Muscle of leg (tissue), 3 donors: ENCODE measurements at regions not wholly inside any gene's neighbourhood (a gene's known extent, or its start where the extent isn't known, plus 50 kb on each side); places are given as distances from the start of the nearest gene placed in this dataset.

ENCODE experiments used
- DNase-seq: peaks from one replicate; pipeline ENCODE4 v3.0.0; 2013
- H3K27ac ChIP-seq: one replicate; pipeline ENCODE4 v1.5.1; 2013; ENCODE audit warnings: mild to moderate bottlenecking, low read length, control low read depth
- H3K27me3 ChIP-seq: one replicate; pipeline ENCODE4 v1.6.1; 2013; ENCODE audit warnings: low read length; ENCODE audit not compliant: control insufficient read depth, insufficient read depth
- H3K36me3 ChIP-seq: one replicate; pipeline ENCODE4 v1.6.1; 2013; ENCODE audit warnings: low read length; ENCODE audit not compliant: control insufficient read depth, insufficient read depth
- H3K4me1 ChIP-seq: one replicate; pipeline ENCODE4 v1.6.1; 2013; ENCODE audit warnings: low read length; ENCODE audit not compliant: control insufficient read depth, insufficient read depth
- H3K4me3 ChIP-seq: one replicate; pipeline ENCODE4 v1.5.1; 2013; ENCODE audit warnings: low read length, control low read depth
- H3K9me3 ChIP-seq: replicated peaks from 2 replicates; pipeline ENCODE4 v1.6.1; 2013; ENCODE audit warnings: low read depth, low read length; ENCODE audit not compliant: control insufficient read depth
- WGBS: methylation state at CpG from one replicate; pipeline ENCODE4 v1.1.5; 2013; ENCODE audit warnings: missing lambda C conversion rate; ENCODE audit not compliant: insufficient coverage; 5-methylcytosine and 5-hydroxymethylcytosine counted together

DNA sequence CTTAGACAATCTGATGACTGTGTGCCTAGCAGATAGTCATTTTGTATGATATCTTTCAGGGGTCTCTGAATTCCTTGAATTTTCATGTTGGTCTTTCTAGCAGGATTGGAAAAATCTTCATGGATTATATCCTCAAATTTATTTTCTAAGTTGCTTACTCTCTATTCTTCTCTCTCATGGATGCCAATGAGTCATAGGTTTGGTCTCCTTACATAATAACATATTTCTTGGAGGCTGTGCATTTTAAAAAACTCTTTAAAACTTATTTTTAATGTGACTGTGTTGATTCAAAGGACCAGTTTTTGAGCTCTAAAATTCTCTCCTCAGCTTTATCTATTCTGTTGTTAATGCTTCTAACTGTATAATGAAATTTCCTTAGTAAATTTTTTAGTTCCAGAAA is 198.7 kb downstream of the AASDHPPT start:
- H3K9me3 ChIP-seq = no peaks in the 10 kb centered on the region
- H3K36me3 ChIP-seq = no peaks in the 10 kb centered on the region

DNA sequence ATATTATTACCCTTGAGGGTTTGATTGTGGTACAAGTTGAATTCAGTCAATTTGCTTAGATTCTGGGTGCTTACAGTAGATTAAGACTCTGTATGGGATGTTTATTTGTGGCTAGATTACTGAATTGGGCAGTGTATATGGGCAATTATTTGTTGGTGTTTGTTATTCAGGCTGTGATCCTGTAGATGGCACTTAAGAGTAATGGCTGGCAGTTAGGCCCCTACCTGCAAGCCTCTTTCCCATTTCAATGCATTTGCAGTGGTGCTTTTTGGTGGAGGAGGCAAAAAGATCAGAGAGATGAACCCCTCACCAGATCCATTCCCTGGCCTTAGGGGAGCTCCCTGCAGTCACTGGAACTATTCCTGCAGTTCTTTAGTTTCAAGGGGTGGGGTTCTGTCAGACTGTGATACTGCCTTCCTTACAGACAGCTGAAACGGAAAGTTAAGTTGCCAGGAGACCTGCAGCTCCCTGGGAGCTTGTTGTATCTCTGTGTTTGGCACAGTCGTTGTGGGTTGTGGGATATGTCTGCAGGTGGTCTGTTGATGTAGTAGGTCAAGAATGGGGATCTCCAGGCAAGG is 199.5 kb downstream of the AASDHPPT start:
- no peaks in the 10 kb centered on the region for H3K36me3 ChIP-seq
- H3K9me3 ChIP-seq = no peaks in the 10 kb centered on the region
- H3K27me3 ChIP-seq = no peaks in the 10 kb centered on the region
- no peak for DNase-seq
- WGBS = 23% methylated on average over 2 of the region's 2 CpGs
- no peak overlapping the region for H3K4me3 ChIP-seq
- H3K4me1 ChIP-seq = no peaks in the 10 kb centered on the region
- H3K27ac ChIP-seq = no peak overlapping the region

More for the DNA sequence above, 198.7 kb downstream of the AASDHPPT start:
- H3K4me3 ChIP-seq = no peak overlapping the region
- H3K4me1 ChIP-seq = no peaks in the 10 kb centered on the region
- no peaks in the 10 kb centered on the region for H3K27me3 ChIP-seq
- DNase-seq = no peak
- H3K27ac ChIP-seq = no peak overlapping the region

DNA sequence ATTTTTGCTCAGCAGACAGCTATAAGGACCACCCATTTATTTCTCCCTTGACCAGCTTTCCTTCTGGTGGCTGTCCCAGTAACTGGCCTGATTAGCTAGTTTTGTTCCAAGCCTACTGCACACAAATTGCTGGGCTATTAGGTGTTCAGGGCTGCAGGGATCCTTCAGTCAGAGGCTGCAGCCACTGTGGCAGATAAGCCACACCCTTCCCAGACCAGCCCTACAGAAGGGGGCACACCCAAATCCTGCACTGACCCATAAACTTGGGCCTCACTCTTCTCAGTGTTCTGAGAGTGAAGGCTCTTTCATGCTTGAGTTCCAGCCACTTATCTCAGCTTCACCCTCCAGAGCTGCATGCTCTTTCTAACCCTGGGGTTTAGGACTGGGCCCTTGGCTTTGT is 200.0 kb downstream of the AASDHPPT start:
- Histone ChIP-seq H3K27me3 (no peaks in the 10 kb centered on the region), H3K27ac (no peak overlapping the region), H3K4me3 (no peak overlapping the region), H3K36me3 (no peaks in the 10 kb centered on the region), H3K4me1 (no peaks in the 10 kb centered on the region), H3K9me3 (no peaks in the 10 kb centered on the region)
- DNase-seq = no peak

DNA sequence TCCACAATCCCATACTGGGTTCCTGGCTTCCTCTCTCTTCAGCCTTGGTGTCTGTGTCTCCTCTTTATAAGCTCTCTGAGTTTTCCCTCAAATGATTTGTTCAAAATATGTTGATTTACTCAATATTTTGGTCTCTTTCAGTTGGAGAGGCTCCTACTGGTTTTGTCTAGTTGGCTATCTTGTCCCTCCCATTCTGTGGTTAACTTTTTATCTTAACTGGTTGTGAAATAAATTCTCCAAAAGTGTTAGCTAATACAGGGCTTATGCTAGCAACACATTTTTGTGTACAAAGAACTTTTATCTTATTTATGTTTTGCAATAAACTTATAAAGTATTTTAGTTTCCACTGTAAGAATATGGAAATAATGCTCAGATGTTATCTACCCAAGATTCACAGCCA is 200.9 kb downstream of the AASDHPPT start:
- Histone ChIP-seq H3K4me1 (no peaks in the 10 kb centered on the region), H3K36me3 (no peaks in the 10 kb centered on the region), H3K4me3 (no peak overlapping the region), H3K9me3 (no peaks in the 10 kb centered on the region), H3K27ac (no peak overlapping the region), H3K27me3 (no peaks in the 10 kb centered on the region)
- no peak for DNase-seq

DNA sequence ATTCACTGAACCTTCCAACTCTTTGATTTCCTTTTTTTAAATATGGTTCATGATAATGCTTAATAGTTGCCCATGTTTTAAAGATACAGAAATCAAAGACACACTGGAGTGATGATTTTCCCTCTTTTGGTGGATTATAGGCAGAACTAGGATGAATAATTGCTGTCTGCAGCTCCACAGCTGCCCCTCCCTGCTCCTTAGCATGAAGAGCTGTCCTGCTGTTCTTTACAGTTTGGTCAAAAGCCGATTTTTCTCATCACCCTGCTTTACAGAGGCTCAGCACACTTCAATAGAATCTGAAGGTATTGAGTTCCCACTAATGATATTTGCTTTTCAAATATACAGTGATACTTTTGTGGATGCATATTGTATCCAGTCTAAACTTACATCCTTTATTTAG is 202.6 kb downstream of the AASDHPPT start:
- DNase-seq = no peak
- Histone ChIP-seq H3K9me3 (no peaks in the 10 kb centered on the region), H3K36me3 (no peaks in the 10 kb centered on the region), H3K4me3 (no peak overlapping the region), H3K27ac (no peak overlapping the region), H3K4me1 (no peaks in the 10 kb centered on the region), H3K27me3 (no peaks in the 10 kb centered on the region)
- no CpG with 5 or more reads among the region's 1 CpG for WGBS

DNA sequence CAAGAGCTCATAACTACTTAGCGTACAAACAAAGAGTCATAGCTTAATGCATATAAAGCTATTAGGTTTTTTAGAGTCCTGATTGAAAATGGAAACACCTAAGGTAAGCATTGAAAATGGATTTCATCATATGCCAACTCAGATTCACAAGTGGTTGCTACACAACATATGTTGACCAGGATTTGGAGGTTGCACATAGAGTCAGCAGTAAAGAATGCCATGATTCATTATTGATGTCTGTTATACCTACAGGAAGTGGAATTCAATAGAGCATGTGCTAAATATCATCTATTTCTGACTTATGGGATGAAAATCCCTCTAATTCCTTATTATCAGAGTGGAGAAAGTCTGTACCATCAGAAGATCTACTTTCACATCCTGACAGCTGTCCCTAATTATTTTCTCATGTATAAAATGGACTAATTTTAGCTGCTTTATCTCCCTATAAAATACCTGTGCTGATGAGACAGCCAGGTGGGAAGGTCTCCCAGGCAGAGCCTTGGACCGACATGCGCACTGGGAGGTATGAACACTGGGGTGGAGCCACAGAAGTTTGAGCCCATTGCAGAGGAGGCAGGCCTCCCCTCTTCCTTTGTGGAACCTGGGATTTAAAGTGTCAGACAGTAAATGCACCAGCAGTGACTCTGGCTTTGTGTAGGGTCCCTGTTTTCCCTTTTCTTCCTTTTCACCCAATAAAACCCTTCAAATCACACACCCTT is 204.2 kb downstream of the AASDHPPT start:
- 92% methylated on average over 2 of the region's 3 CpGs for WGBS
- H3K27ac ChIP-seq = no peak overlapping the region
- H3K36me3 ChIP-seq = no peaks in the 10 kb centered on the region
- DNase-seq = no peak
- no peak overlapping the region for H3K4me3 ChIP-seq
- H3K4me1 ChIP-seq = no peaks in the 10 kb centered on the region
- no peaks in the 10 kb centered on the region for H3K27me3 ChIP-seq
- H3K9me3 ChIP-seq = no peaks in the 10 kb centered on the region

DNA sequence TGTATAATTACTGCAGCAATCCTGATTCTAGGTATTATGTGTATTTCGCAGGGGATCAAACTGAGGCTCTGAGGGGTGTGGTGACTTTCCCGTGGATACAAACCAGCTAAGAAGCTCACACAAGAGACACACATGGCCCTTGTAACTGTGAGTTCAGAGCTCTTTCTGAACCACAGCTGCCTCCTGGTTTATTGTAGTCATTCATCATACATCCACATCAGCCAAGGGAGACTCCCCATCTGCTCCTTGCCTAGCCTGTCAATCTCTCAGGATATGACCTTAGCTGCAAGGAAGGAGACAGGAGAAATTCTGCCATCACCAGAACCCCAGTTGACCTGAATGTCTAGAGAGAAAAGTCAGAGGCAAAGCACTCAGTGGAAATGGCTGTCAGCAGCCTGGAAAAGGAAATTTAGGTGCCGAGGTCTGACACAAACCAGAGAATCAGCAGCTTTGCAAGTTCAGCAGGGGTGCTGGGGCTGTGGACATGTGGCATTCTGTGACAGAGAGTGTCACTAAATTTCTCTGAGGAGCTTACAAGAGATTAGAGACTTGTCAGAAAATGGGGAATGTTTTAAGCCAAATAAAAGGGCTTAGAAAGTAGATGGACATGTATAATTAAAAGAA is 209.5 kb downstream of the AASDHPPT start:
- DNase-seq = no peak
- no peaks in the 10 kb centered on the region for H3K9me3 ChIP-seq
- WGBS = 38% methylated on average over 1 of the region's 3 CpGs

DNA sequence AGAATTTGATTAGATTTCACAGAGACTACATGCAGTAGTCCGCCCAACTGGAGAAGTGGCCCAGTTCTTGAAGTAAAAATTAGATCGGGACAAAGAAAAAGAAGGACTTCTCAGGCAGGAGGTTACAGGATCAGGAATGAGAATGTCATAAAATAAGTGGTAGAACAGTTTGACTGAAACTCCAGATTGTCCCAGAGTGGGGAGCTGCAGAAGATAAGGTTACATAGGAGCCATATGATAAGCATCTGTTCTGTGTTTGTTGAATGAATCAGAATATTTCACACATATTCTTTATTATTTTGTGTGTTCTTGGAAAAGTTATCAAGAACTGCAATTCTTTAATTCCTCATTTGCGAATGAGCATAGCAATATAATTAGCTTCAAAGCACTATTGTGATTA is 210.6 kb downstream of the AASDHPPT start:
- Histone ChIP-seq H3K4me1 (no peaks in the 10 kb centered on the region), H3K36me3 (no peaks in the 10 kb centered on the region), H3K4me3 (no peak overlapping the region), H3K27me3 (no peaks in the 10 kb centered on the region), H3K9me3 (no peaks in the 10 kb centered on the region), H3K27ac (no peak overlapping the region)
- WGBS = 63% methylated on average over 2 of the region's 3 CpGs
- DNase-seq = no peak

More for the DNA sequence above, 209.5 kb downstream of the AASDHPPT start:
- Histone ChIP-seq H3K27ac (no peak overlapping the region), H3K36me3 (no peaks in the 10 kb centered on the region), H3K4me3 (no peak overlapping the region), H3K27me3 (no peaks in the 10 kb centered on the region), H3K4me1 (no peaks in the 10 kb centered on the region)

DNA sequence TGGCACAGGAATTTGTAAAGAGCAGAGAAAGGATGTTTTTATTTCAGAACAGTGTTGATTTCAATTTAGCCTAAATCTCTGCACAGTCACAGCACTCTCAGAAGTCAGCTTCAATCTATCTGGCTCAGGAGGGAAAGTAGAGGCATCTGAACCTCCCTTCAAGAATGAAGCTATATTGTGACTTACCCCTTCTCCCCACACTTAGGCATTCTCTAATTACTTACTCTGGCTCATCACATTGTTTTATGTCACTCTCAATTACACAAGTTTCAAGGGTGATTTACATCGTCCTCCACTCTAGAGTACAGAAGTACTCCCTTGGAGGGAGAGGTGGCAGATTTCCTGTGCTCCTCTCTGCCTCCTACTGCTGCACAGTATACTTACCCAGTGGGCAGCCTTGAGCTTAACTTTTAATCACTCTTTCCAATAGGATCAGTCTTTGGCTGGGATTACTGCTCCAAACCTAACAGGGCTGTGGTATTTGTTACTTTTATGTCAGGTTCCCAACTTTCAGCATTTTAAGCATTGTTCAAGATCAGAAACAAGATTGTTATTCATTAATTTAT is 211.4 kb downstream of the AASDHPPT start:
- no peaks in the 10 kb centered on the region for H3K36me3 ChIP-seq
- H3K27ac ChIP-seq = no peak overlapping the region
- DNase-seq = no peak
- H3K27me3 ChIP-seq = no peaks in the 10 kb centered on the region
- no peak overlapping the region for H3K4me3 ChIP-seq
- H3K4me1 ChIP-seq = no peaks in the 10 kb centered on the region
- H3K9me3 ChIP-seq = no peaks in the 10 kb centered on the region
- no CpG with 5 or more reads among the region's 1 CpG for WGBS

DNA sequence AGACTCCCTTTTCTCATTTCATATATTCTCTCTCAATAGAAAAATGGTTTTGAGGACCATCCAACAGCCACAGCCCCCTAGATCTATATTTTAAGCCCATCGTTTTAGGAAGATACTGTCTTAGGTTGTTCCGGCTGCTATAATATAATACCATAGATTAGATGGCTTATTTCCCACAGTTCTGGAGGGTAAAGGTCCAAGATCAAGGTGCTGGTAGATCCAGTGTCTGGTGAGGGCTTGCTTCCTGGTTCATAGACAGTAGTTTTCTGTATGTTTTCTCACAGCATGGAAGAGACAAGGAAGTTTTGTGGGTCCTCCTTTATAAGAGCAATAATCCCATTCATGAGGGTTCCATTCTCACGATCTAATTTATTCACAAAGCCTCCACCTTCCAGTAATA is 215.1 kb downstream of the AASDHPPT start:
- Histone ChIP-seq H3K27me3 (no peaks in the 10 kb centered on the region), H3K36me3 (no peaks in the 10 kb centered on the region), H3K4me1 (no peaks in the 10 kb centered on the region), H3K9me3 (no peaks in the 10 kb centered on the region), H3K27ac (no peak overlapping the region), H3K4me3 (no peak overlapping the region)
- DNase-seq = no peak
- WGBS = 100% methylated on average over 1 of the region's 3 CpGs
